OCI-LY7 (cell line): ENCODE measurements at regions not wholly inside any gene's neighbourhood (a gene's known extent, or its start where the extent isn't known, plus 50 kb on each side); places are given as distances from the start of the nearest gene placed in this dataset.

ENCODE experiments used
- BruUV-seq: library from RNA; stranded (reverse); fragments of 400-500 nt; replicated peaks from 2 replicates; lab custom pipeline; 2021; lab: Mats Ljungman, UMichigan
- CTCF ChIA-PET: fragments of 300-600 bp; sonication (Branson Sonifier 250); formaldehyde crosslinking; loops from one replicate; lab custom pipeline; 2022; ENCODE audit warnings: antibody characterized with exemption; ENCODE audit not compliant: unreplicated experiment; lab: Charles Lee
- POLR2A ChIA-PET: fragments of 300-600 bp; sonication (Branson Sonifier 250); formaldehyde crosslinking; loops from one replicate; lab custom pipeline; 2022; ENCODE audit warnings: antibody characterized with exemption; lab: Charles Lee
- DNase-seq: peaks from one replicate; pipeline ENCODE4 v3.0.0-alpha.2; 2015; ENCODE audit warnings: low spot score
- H2AFZ ChIP-seq: fragments of 200-600 bp; sonication (generic), shearing (Covaris generic); 2 replicates; pipeline ENCODE4 v1.6.1; 2014; ENCODE audit warnings: mild to moderate bottlenecking, antibody characterized with exemption, low read length, moderate library complexity
- H3K27ac ChIP-seq: fragments of 200-600 bp; sonication (generic); 2 replicates; pipeline ENCODE4 v1.5.1; 2014; ENCODE audit warnings: mixed run types, low read depth, mild to moderate bottlenecking, moderate library complexity, low read length, inconsistent platforms; ENCODE audit not compliant: poor library complexity, severe bottlenecking
- H3K36me3 ChIP-seq: fragments of 200-600 bp; sonication (generic); 2 replicates; pipeline ENCODE4 v1.6.1; 2014; ENCODE audit warnings: mild to moderate bottlenecking, antibody characterized with exemption, low read length, moderate library complexity, mixed read lengths; ENCODE audit not compliant: insufficient read depth
- H3K4me1 ChIP-seq: fragments of 200-600 bp; sonication (generic); 2 replicates; pipeline ENCODE4 v1.5.1; 2014; ENCODE audit warnings: mild to moderate bottlenecking, low read length; ENCODE audit not compliant: insufficient read depth, poor library complexity, severe bottlenecking
- H3K4me2 ChIP-seq: fragments of 200-600 bp; sonication (generic); 2 replicates; pipeline ENCODE4 v1.6.1; 2014; ENCODE audit warnings: mild to moderate bottlenecking, low read length
- H3K4me3 ChIP-seq: fragments of 200-600 bp; sonication (generic); 2 replicates; pipeline ENCODE4 v1.5.1; 2014; ENCODE audit warnings: mild to moderate bottlenecking, low read depth, low read length; ENCODE audit not compliant: poor library complexity, severe bottlenecking
- H3K79me2 ChIP-seq: fragments of 200-600 bp; sonication (generic); 2 replicates; pipeline ENCODE4 v1.6.1; 2016; ENCODE audit warnings: low read depth, mild to moderate bottlenecking, low read length, moderate library complexity, mixed read lengths; ENCODE audit not compliant: insufficient read depth
- H3K9me2 ChIP-seq: fragments of 200-600 bp; sonication (generic); 2 replicates; pipeline ENCODE4 v1.6.1; 2016; ENCODE audit warnings: mild to moderate bottlenecking, low read length, mixed read lengths; ENCODE audit not compliant: insufficient read depth
- H3K9me3 ChIP-seq: fragments of 200-600 bp; sonication (generic); 2 replicates; pipeline ENCODE4 v1.6.1; 2014; ENCODE audit warnings: mild to moderate bottlenecking, mixed run types, low read length, mixed read lengths
- H4K20me1 ChIP-seq: fragments of 200-600 bp; sonication (generic); 2 replicates; pipeline ENCODE4 v1.6.1; 2014; ENCODE audit warnings: mild to moderate bottlenecking, antibody characterized with exemption, low read length, moderate library complexity, mixed read lengths; ENCODE audit not compliant: insufficient read depth
- CTCF ChIP-seq: fragments of 200-600 bp; sonication (generic); conservative IDR thresholded peaks from 2 replicates; pipeline ENCODE4 v1.5.1; 2014; ENCODE audit warnings: mild to moderate bottlenecking, antibody characterized with exemption, low read length, moderate library complexity, mixed read lengths
- EZH2phosphoT487 ChIP-seq: fragments of 200-600 bp; sonication (generic); IDR thresholded peaks from 2 replicates; pipeline ENCODE4 v1.6.1; 2018; ENCODE audit warnings: low read depth, borderline replicate concordance, mild to moderate bottlenecking, mixed run types, antibody characterized with exemption, low read length, moderate library complexity, mixed read lengths
- intact Hi-C: fragments of 100-400 bp; cut with micrococcal nuclease; formaldehyde crosslinking; loops from one replicate; pipeline ENCODE4 v1.10.0; 2022; ENCODE audit not compliant: unreplicated experiment

- intact Hi-C loops = no loop called here
- Histone ChIP-seq H3K4me3 (no peak overlapping the region), H3K36me3 (no peaks in the 10 kb centered on the region), H2AFZ (no peak overlapping the region), H3K4me2 (no peak overlapping the region), H3K9me2 (no peaks in the 10 kb centered on the region), H3K27ac (no peak overlapping the region), H3K79me2 (no peaks in the 10 kb centered on the region), H3K4me1 (no peaks in the 10 kb centered on the region), H4K20me1 (no peaks in the 10 kb centered on the region), H3K9me3 (no peaks in the 10 kb centered on the region)
- no peak for DNase-seq
- POLR2A ChIA-PET = no interaction called here
- CTCF ChIA-PET = no interaction called here
- no TSS peak for BruUV-seq
- TF ChIP-seq EZH2phosphoT487 (no peak), CTCF (no peak)
Observed at GRCh38 chr2:180927030-180927686, 53.2 kb upstream of the UBE2E3 start.

GRCh38 chr2:180925700-180926099 is 54.7 kb upstream of the UBE2E3 start:
- no peaks in the 10 kb centered on the region for H3K36me3 ChIP-seq
- DNase-seq = no peak
- no peaks in the 10 kb centered on the region for H3K4me1 ChIP-seq
- H3K4me3 ChIP-seq = no peak overlapping the region
- H3K27ac ChIP-seq = no peak overlapping the region
- ChIA-PET POLR2A (interaction anchor here (0.6 kb wide), 1 partner anchor 1088 kb away, joined by 3 read pairs; no protein-coding TSS in a partner anchor), CTCF (no interaction called here)
- H2AFZ ChIP-seq = no peak overlapping the region
- H3K9me2 ChIP-seq = no peaks in the 10 kb centered on the region
- no peaks in the 10 kb centered on the region for H4K20me1 ChIP-seq
- no TSS peak for BruUV-seq
- H3K4me2 ChIP-seq = no peak overlapping the region
- no peaks in the 10 kb centered on the region for H3K79me2 ChIP-seq
- no peaks in the 10 kb centered on the region for H3K9me3 ChIP-seq
- no peak for TF ChIP-seq EZH2phosphoT487
- no peak for TF ChIP-seq CTCF
- intact Hi-C loops = no loop called here

- no peak for DNase-seq
- no peaks in the 10 kb centered on the region for H3K9me2 ChIP-seq
- no peaks in the 10 kb centered on the region for H3K4me1 ChIP-seq
- H4K20me1 ChIP-seq = no peaks in the 10 kb centered on the region
- H2AFZ ChIP-seq = no peak overlapping the region
- H3K27ac ChIP-seq = no peak overlapping the region
- BruUV-seq = no TSS peak
- no peaks in the 10 kb centered on the region for H3K36me3 ChIP-seq
- H3K9me3 ChIP-seq = no peaks in the 10 kb centered on the region
- POLR2A ChIA-PET = interaction anchor here (1.3 kb wide), 1 partner anchor 9 kb away, joined by 4 read pairs; no protein-coding TSS in a partner anchor
- no peak overlapping the region for H3K4me2 ChIP-seq
- no peaks in the 10 kb centered on the region for H3K79me2 ChIP-seq
- TF ChIP-seq CTCF (no peak), EZH2phosphoT487 (no peak)
- no peak overlapping the region for H3K4me3 ChIP-seq
- intact Hi-C loops = no loop called here
- CTCF ChIA-PET = no interaction called here
Observed at GRCh38 chr2:180924063-180924462, 56.3 kb upstream of the UBE2E3 start.
